ENCODE measurements at regions not wholly inside any gene's neighbourhood (a gene's known extent, or its start where the extent isn't known, plus 50 kb on each side); places are given as distances from the start of the nearest gene placed in this dataset.

- Mint-ChIP-seq H3K4me3 (no peak overlapping the region), H3K27me3 (ENCODE audit: low read depth) (no peaks in the 10 kb centered on the region), H3K36me3 (peaks cover 22% of the 10 kb centered on the region), H3K27ac (no peak overlapping the region), H3K9me3 (peaks cover 27% of the 10 kb centered on the region), H3K4me1 (peaks cover 7% of the 10 kb centered on the region)
- no peak for ATAC-seq
- no peak for DNase-seq (ENCODE audit: low spot score)
- CTCF ChIA-PET, result interaction anchor here (0.5 kb wide), 1 partner anchor 531 kb away, joined by 3 read pairs; no protein-coding TSS in a partner anchor
- POLR2A ChIA-PET, result no interaction called here
- no peak for TF ChIP-seq ERG (CRISPR knock-in tag; IDR thresholded peaks at IDR 0.05)
- no peak for TF ChIP-seq CREM (CRISPR knock-in tag; IDR thresholded peaks at IDR 0.05)
- TF ChIP-seq EMX1 (CRISPR knock-in tag; IDR thresholded peaks at IDR 0.05), result no peak
- no peak for TF ChIP-seq OVOL2 (CRISPR knock-in tag; IDR thresholded peaks at IDR 0.05; ENCODE audit: borderline replicate concordance)
- no peak for TF ChIP-seq MYBL2 (CRISPR knock-in tag; IDR thresholded peaks at IDR 0.05)
- TF ChIP-seq HMGXB4 (CRISPR knock-in tag; IDR thresholded peaks at IDR 0.05), result no peak
- no peak for TF ChIP-seq USF1 (CRISPR knock-in tag; IDR thresholded peaks at IDR 0.05)
- TF ChIP-seq USF2 (CRISPR knock-in tag; IDR thresholded peaks at IDR 0.05), result no peak
- TF ChIP-seq ARID4B (CRISPR knock-in tag; IDR thresholded peaks at IDR 0.05; ENCODE audit: borderline replicate concordance), result no peak
- TF ChIP-seq ATF6 (CRISPR knock-in tag; IDR thresholded peaks at IDR 0.05), result no peak
Measured at GRCh38 chr3:70899816-70900215, 587.4 kb upstream of the MDFIC2 start.

GRCh38 chr3:70890020-70890394 lies 577.6 kb upstream of the MDFIC2 start:
- no peak for ATAC-seq
- Mint-ChIP-seq H3K27ac (no peak overlapping the region), H3K9me3 (no peaks in the 10 kb centered on the region), H3K27me3 (ENCODE audit: low read depth) (no peaks in the 10 kb centered on the region), H3K4me1 (no peaks in the 10 kb centered on the region), H3K36me3 (no peaks in the 10 kb centered on the region), H3K4me3 (no peak overlapping the region)
- CTCF ChIA-PET, result interaction anchor here (0.6 kb wide), 1 partner anchor 77 kb away, joined by 3 read pairs; no protein-coding TSS in a partner anchor
- TF ChIP-seq EMX1 (CRISPR knock-in tag; IDR thresholded peaks at IDR 0.05), result no peak
- POLR2A ChIA-PET, result no interaction called here
- DNase-seq (ENCODE audit: low spot score), result no peak

Data from WTC11 (cell line).